CD4-positive, alpha-beta T cell treated with Interferon alpha-2 for 1 hour (primary cell): ENCODE measurements at regions not wholly inside any gene's neighbourhood (a gene's known extent, or its start where the extent isn't known, plus 50 kb on each side); places are given as distances from the start of the nearest gene placed in this dataset.
"Not testable (repeated sequence)": the region's sequence is repeated elsewhere in the genome, so short reads cannot be mapped to it uniquely, and the experiment has no call there.

ENCODE experiments used
- DNase-seq, 2 donors: peaks; one replicate each; pipeline ENCODE4 v3.0.0-alpha.2; 2020 to 2022

DNA sequence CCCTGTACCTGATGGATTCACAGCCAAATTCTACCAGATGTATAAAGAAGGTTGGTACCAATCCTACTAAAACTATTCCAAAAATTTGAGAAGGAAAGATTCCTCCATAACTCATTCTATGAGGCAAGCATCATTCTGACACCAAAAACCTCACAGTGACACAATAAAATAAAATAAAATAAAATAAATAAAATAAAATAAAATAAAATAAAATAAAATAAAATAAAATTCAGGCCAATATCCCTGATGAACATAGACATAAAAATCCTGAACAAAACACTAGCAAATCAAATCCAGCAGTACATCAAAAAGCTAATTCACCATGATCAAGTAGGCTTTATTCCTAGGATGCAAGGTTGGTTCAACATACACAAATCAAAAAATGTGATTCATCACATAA, 108.1 kb downstream of the PROX1 start:
- not testable (repeated sequence) for DNase-seq

DNA sequence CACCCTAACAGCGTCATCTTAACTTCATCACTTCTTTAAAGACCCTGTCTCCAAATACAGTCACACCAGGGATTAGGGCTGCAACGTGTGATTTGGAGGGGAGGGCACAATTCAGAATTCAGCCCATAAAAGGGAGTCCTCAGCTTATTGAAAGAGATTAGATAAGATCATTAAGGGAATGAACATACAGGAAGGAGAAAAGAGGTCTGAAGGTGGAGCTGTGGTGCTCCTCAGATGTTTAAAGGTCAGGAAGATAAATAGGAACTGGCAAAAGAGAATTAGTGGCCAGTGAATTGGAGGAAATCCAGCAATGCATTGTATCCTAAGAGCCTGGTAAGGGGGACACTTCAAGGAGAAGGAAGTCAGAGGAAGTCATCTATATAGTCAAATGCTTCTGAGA, 113.5 kb downstream of the PROX1 start:
- no peak for DNase-seq

DNA sequence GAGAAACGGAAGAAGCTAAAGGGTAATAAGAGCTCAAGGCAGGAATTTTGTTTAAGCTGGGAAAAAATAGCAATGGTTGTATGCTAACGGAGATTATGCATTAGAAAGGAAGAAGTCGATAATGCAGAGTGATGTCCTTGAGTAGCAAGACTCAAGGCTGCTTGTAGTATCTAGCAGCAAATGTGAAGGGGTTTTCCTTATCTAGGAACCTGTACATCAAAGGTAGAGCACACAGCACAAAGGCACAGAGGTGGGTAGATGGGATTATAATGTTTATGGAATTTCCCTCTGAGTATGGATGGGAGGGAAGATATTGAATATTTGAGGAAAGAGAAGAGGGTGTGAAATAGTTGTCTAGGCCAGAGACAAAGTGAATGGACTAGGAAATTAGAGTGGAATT, 114.1 kb downstream of the PROX1 start:
- no peak for DNase-seq

DNA sequence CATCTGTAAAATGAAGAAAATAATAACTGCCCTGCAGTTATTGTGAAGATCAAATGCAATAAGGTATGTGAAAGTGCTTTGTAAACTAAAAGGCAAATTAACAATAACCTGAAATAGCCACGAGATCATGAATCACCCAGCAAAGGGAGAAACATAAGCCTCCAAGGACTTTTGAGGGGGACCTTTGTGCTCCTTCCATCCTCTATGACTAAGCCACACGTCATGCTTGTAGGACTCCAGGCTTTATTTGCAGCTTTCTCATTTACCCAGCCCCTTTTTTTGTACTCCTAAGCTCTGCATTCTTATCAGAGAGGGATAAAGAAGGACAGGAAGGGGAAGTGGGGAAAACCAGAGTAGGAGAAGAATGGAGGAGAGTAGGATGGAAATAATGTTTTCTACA, 115.1 kb downstream of the PROX1 start:
- DNase-seq, result no peak

DNA sequence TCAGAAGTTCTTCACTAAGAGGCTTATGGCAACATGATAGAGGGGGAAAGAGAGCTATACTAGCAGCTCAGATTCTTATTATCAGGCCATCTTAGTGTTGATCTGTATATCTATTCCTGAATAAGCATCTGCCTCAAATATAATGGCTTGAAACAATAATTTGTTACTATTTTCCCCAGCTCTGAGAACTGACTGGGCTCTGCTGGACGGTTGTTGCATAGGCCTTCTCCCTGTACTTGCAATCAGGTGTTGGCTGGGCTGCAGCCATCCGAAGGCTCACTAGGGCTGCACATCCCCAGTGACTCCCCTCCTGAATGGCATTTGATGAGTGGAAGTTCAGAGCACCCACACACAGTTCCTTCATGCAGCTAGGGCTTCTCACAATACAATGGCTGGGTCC, 116.0 kb downstream of the PROX1 start:
- DNase-seq, result no peak

DNA sequence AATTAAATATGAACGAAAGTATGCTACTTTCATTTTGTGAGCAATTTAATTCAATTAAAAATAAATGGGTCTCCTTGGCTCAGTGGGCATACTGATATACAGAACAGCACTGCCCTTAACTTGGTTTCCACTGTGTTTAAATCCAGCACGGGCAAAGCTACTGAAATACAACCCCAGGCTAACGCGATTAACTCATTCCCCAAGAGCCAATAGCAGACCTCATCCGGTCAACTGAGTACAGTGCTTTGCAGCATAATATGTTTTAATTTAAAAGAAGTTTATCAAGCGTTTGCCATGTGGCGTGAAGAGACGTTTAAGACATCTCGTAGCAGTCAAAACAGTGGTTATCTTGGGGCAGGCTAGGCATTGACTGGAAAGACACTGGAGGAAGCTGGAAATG, 118.6 kb downstream of the PROX1 start:
- no peak for DNase-seq

DNA sequence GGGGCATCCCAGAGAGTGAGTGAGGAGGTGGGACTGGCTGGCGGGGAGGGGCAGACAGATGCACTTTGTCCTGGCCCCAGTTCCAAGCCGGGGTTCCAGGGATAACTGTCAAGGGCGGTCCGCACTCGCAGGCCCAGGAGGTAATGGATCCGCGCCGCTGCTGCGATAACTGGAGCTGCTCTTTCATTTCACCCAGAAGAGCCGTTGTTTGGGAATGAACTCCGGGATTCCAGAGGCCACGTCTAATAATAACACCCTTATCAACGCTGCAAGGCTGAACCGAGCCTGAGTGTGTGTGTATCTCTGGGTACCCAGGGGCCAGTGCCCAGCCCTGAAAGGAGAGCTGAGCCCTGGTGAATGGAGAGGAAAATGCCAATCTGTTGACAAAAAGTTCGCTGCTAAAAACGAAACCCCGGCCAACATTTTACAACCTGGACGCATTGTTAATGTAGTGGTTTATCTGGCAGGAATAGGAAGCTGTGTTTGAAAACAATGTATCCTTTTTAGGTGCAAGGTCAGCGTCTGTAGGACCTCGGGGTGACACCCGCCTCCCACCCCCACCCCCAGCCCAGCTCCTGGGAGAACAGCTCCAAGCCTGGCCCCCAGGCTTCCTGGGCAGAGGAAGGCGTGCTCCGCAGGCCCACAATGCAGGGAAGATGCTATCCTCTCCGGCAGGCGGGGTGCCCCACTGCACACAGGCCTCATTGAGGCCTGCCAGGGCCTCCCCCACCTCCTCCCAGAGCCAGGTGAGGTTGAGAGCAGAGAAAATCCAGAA, 119.7 kb downstream of the PROX1 start:
- DNase-seq, result no peak

DNA sequence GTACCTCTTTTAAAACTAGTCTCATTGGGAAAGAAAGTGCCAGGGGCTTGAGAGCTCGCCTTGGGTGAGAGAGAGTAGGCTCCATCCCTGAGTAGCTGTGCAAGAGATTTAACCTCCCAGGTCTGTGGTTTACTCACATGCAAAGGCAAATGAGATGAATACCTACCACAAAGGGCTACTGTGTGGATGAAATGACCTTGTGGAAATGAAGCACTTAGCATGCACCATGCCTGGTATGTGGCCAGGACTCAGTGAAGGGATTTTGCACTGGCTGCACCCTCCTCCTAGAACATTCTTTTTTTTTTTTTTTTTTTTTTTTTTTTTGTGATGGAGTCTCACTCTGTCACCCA, 120.3 kb downstream of the PROX1 start:
- no peak for DNase-seq

DNA sequence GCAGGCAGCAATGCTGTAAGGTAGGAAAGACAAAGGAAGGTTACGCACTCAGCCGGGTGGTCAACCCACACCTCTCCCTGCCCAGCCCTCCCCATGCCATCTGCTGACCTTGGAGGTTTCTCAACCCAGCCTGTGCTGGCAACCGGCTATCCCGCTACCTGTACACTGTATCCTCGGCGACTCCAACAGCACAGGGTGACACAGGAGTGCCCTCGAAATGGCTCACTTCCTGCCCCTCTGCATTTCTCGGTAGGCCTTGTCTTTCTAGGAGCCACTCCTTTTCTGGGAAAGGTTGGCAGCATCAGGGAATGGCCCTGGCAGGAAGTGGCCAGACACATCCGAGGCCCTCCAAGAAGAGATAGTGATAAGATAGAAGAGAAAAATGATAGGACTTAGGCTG, 124.0 kb downstream of the PROX1 start:
- no peak for DNase-seq

DNA sequence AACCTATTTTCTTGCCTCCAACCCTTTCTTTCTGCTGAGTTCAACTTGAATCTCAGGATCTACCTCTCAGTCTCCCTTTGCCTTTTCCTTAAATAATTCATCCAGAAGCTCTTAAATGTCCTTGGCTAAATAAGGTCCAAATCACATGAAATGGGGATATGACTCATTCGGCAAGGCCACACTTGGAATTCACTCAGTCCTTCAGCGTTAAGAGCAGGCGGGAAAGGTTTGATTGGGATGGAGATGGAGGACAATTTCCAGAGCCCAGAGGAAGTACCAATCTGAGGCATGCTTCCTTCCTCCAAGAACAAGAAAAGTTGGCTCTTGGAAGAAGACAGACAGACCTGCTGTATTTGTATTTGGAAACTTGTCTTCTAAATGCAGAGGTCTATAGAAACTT, 128.5 kb downstream of the PROX1 start:
- DNase-seq, result no peak

DNA sequence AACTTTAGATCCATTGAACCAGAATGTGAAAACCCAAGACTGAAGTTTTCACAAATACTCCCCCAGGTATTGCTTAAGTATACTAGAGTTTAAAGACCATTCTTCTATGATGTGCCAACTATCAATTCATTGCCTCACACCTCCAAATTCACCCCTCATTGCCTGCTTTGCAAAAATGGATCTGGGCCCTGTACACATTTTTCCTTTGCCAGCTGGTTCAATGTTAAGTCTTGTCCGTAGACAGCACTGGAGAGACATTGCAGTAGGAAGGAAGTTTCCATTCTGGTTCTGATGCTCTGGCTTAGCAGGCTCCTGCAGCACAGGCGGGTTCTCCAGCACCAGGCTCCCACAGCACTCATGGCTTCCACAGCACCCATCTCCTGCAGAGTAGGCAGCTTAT, 130.0 kb downstream of the PROX1 start:
- no peak for DNase-seq

DNA sequence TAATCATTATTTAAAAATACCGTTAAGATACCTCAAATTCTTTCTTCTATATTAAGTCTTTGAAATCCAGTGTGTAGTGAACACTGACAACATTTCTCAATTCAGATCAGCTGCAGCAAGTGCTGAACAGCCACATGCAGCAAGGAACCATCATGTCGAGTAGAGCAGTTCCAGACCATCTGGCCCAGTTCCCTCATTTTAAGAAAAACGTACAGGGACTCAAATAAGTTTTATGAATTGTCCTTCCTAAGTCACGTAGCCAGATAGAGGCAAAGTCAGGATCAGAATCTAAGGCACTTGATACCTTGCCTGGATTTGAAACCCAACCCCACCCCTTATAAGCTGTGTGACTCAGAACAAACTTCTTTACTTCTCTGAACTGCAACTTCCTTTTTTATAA, 132.4 kb downstream of the PROX1 start:
- no peak for DNase-seq

DNA sequence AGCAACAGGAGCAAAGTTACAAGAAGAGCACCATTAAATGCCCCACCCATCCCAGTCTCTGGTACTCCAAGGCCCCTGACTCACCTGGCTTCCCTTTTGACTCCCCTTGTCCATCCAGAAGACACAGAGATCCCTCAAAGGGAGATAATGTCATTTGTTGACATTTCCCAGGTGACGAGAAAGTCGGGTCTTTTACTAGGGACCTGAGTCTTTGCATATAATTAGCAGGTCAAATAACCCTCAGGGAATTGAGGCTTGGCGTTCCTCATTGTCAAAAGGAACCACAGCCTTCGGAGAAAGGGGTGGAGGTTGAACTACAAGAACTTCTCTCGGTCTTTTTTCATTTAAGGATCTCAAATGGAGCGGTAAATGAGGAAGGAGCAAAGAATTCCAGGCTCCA, 133.2 kb downstream of the PROX1 start:
- no peak for DNase-seq

DNA sequence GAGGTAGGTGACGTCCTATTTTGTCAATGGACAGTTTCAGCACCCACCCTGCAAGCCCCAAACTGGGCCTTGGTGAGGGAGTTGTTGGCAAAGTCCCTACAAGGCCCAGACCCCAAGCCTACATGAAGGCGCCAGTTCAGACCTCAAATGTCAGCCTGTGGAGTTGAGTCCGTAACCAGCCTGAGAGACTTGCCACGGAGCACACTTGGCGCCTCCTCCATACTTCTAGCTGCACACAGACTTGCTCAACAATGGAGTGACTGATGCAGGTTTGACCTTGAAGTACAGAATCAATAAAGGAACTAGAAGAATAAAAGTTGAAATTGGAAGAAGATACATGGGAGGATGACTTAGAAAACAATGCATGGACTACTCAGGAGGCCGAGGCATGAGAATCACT, 134.3 kb downstream of the PROX1 start:
- DNase-seq, result no peak

DNA sequence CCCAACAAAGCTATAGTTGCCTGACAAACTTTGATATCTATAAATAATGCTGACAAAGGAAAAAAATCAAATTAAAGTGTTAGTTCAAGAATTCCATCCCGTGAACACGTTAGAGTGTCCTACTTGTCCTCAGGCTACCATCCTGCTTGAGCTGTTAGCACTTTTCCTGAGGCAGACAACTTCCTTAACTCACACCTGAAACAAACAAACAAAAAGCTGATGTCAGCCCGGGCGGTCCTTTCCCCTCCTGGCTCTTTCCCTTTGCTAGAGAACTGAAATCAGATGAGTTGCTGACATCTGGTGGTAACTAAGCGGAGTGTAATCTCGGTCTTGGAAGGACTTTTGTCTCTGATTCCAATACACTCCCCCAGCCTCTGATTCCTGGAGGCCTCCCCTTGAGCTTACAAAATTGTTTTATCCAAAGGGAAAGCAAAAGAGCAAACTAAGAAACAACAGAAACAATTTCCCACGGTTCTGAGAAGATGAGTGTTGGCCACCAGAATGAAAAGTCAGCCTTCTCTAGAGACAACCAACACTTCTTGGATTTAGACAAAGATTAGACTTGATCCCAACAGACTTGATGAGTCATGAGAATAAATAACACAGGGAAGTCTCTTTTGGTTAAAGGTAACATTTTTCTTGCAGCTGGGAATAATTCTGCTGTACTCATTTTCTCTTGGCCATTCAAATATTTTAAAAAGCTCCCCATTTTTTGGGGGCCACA, 135.4 kb downstream of the PROX1 start:
- DNase-seq, result peak in 1 of 2 donors; percentile 34

DNA sequence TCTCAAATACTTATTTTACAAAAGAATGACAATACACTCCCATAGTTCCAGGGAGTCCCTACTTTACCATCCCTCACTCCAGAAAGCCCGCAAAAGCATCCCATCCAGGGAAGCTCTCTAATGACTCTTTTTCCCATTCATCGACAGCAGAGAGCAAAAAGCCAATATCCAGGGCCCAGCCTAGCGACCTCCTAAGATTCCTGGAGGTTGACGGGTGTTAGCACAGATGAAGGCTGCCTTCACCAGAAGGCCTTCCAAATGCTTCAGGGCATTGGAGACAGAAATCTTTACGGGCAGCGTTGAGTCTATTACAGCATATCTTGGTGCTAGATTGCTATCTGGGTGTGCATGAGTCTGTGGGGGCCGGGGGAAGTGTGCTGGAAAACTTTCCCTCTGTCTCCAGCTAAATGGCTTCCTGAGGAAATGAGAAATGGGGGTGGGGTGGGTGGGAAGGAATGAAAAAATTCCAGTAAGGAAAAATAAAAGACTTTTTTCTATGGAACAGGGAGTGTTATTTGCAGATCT, 136.6 kb downstream of the PROX1 start:
- no peak for DNase-seq

DNA sequence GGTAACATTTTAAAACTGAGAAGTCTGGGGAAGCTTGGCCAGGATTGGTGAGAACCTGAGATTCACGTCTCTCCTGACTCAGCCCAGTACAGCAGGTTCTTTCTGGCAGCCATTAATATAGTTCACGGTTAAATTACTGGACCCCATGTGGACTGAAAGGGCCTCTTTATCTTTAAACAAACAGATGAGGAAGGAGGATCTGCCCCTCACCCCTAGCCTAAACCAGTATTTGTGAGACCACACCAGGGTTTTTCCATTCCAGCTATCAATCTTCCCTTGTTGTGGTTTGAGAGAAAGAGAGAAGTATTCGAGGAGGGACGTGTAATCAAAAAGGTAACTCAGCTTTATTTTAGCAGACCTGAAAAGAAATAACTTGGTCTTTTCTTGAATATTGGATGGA, 137.1 kb downstream of the PROX1 start:
- no peak for DNase-seq

DNA sequence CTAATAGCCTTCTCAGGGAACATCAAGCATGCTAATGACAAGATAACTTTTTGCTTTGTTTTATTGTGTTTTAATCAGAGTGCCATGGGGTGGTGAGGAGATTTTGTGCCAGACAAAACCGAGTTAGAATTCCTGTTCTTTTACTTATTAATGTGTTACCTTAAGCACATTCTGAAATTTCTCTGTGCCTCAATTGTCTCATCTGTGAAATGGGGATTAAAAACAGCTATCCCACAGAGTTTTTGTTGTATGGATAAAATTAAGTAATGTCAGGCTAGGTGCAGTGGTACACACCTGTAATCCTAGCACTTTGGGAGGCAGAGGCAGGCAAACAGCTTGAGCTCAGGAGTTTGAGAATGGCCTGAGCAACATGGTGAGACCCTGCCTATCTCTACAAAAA, 138.0 kb downstream of the PROX1 start:
- DNase-seq, result no peak

DNA sequence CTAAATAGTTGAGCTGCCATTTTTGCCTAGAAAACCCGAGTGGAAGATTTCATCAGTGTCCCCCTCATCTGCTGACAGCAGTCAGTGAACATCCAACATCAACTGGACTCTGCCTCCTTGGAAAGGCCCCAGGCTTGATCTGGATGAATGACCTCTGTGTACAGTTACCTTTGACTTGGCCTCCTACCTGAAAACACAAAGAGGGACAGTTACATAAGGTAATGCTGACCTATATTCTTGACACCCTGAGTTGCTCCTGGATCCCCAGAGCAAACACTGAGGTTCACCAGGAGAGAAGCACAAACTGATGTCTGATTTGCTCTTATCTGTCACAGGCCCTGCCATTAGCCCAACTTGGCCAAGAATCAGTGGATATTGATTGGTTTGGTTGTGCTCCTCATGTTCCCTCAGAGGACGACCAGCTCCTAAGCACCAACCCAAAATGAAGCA, 138.9 kb downstream of the PROX1 start:
- DNase-seq, result no peak

DNA sequence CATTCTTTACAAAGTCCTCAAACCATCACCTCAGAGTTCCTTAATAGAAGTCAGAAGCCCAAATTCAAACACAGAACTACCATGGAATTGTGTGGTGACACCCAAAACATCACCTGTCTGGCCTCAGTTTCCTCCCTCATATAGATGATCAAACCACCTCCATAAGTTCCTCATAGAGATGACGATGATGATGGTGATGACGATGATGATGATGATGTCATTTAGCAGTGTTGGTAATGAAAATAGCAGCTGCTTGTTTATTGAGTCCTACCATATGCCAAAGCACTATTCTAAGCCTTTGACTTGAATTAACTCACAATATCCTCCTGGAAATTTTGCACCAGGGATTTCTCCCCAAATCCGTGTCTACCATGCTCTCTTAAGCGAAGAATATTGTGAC, 139.9 kb downstream of the PROX1 start:
- DNase-seq, result no peak

DNA sequence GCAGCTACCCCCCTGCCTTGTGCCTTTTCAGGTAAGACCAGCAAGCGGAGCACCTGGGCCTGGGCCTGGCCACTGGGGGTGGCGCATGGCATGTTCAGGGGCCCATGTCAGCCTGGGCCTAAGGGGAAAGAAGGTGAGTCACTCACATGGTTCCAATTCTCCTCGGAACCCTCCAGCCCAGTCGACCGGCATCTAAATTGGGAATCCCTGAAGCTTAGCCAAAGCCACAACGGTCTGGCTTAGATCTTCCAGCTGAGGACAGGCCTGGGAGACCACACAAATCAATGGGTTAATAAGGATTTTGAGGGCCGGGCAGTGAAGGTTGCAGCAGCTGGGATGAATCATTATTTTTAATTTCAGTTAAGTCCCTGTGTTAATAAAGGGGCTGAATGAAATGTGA, 145.1 kb upstream of the SMYD2 start:
- no peak for DNase-seq

DNA sequence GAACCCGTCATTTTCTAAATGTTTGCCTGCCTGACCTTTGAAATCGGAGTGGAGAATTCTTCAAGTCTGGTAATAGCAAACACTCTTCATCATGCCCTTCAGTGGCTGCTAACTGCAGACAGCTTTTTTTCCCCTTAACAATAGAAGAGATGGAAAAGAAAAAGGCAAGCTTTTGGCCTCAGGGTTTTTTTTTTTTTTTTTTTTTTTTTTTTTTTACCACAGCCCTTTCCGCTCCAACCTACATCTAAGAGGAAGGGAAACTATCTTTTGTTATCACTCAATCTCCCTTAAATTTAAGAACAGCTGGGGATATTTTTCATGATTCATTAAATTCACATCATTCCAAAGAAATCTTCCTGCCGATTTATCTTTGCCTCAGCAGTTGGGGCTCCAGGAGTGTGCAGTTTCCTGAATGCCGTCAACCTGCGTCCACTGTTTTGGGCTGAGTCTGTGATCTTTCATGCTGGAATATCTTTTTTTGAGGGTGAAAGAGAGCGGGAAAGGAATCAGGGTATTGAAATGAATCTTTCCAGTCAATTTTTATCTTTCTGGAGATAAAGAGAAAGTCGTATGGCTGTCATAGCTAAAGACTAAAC, 144.5 kb upstream of the SMYD2 start:
- DNase-seq, result no peak

DNA sequence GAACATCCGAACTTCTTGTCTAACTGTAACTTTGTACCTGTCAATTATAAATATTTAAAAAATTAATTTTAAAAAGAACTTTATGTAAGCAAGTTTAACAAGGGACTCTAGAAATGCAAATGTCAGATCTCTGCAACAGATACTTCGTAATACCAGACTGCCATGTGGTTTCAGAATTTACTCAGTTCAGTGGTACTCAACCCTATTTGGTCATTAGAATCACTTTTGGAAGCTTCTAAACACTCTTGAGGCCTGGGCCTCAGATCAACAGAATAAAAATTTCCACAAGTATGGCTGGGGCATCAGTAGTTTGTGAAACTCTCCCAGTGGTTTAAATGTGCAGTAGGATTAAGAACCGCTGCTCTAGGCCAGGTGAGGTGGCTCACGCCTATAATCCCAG, 139.5 kb upstream of the SMYD2 start:
- DNase-seq, result no peak
